NCI-H128 (cell line): ENCODE measurements at regions not wholly inside any gene's neighbourhood (a gene's known extent, or its start where the extent isn't known, plus 50 kb on each side); places are given as distances from the start of the nearest gene placed in this dataset.

Experiments
- DNase-seq: peaks from one replicate; lab custom pipeline; 2025; ENCODE audit not compliant: unreplicated experiment; lab: John Stamatoyannopoulos, UW

GRCh38 chr2:82307511-82307910, 2003.0 kb upstream of the LRRTM1 start:
- no peak for DNase-seq

- no peak for DNase-seq
Measured at GRCh38 chr2:82301506-82301905, 1997.0 kb upstream of the LRRTM1 start.

GRCh38 chr2:82289446-82289845, 1984.9 kb upstream of the LRRTM1 start:
- DNase-seq: no peak

- DNase-seq: no peak
Measured at GRCh38 chr2:82283075-82283474, 1978.5 kb upstream of the LRRTM1 start.

- no peak for DNase-seq
Measured at GRCh38 chr2:82282111-82282882, 1977.7 kb upstream of the LRRTM1 start.

GRCh38 chr2:82279367-82279766, 1974.8 kb upstream of the LRRTM1 start:
- no peak for DNase-seq

GRCh38 chr2:82278416-82278815, 1973.9 kb upstream of the LRRTM1 start:
- no peak for DNase-seq

- no peak for DNase-seq
Measured at GRCh38 chr2:82275599-82275998, 1971.0 kb upstream of the LRRTM1 start.

- no peak for DNase-seq
Measured at GRCh38 chr2:82268446-82268845, 1963.9 kb upstream of the LRRTM1 start.

- DNase-seq: no peak
Measured at GRCh38 chr2:82260521-82260920, 1956.0 kb upstream of the LRRTM1 start.

- no peak for DNase-seq
Measured at GRCh38 chr2:82259551-82259950, 1955.0 kb upstream of the LRRTM1 start.

GRCh38 chr2:82257796-82258555, 1953.4 kb upstream of the LRRTM1 start:
- no peak for DNase-seq

GRCh38 chr2:82256983-82257632, 1952.6 kb upstream of the LRRTM1 start:
- no peak for DNase-seq

- no peak for DNase-seq
Measured at GRCh38 chr2:82256288-82256687, 1951.7 kb upstream of the LRRTM1 start.

GRCh38 chr2:82254728-82255127, 1950.2 kb upstream of the LRRTM1 start:
- no peak for DNase-seq

GRCh38 chr2:82246220-82246775, 1941.7 kb upstream of the LRRTM1 start:
- DNase-seq: no peak

- DNase-seq: no peak
Measured at GRCh38 chr2:82239176-82239575, 1934.6 kb upstream of the LRRTM1 start.

- no peak for DNase-seq
Measured at GRCh38 chr2:82237994-82238662, 1933.6 kb upstream of the LRRTM1 start.

GRCh38 chr2:82234283-82234874, 1929.8 kb upstream of the LRRTM1 start:
- no peak for DNase-seq

- DNase-seq: no peak
Measured at GRCh38 chr2:82233806-82234205, 1929.3 kb upstream of the LRRTM1 start.

- no peak for DNase-seq
Measured at GRCh38 chr2:82230406-82230805, 1925.9 kb upstream of the LRRTM1 start.
